OCI-LY1 (cell line): ENCODE measurements at regions not wholly inside any gene's neighbourhood (a gene's known extent, or its start where the extent isn't known, plus 50 kb on each side); places are given as distances from the start of the nearest gene placed in this dataset.

Experiments
- CTCF ChIP-seq: fragments of 200-600 bp; sonication (generic), shearing (Covaris generic); IDR thresholded peaks from 2 replicates; pipeline ENCODE4 v1.5.1; 2017; ENCODE audit warnings: mild to moderate bottlenecking, antibody characterized with exemption, low read length, moderate library complexity, mixed read lengths
- EZH2 ChIP-seq: fragments of 200-600 bp; sonication (generic), shearing (Covaris generic); IDR thresholded peaks from 2 replicates; pipeline ENCODE4 v1.8.0; 2017; ENCODE audit warnings: borderline replicate concordance, mixed run types, mild to moderate bottlenecking, antibody characterized with exemption, low read length, moderate library complexity, mixed read lengths

DNA sequence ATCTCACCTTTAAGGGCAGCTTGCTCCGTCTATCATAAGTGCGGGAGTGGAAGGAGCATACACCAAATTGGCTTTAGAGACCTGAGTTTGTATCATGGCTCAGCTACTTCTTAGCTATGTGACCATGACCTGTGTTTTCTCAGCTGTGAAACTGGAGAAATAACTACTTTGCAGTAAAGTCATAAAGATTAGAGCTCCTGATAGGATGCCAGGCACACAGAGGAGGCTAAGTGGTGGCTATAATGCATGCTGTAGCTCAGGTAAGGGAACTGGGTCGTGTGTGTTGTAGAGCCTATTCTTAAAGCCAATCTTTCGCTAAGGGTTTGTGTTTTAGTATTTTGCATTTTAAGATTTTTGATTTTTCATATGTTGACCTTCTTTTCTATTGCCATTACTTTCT lies 451.5 kb upstream of the MAN1A1 start:
- TF ChIP-seq CTCF, result no peak
- no peak for TF ChIP-seq EZH2
